ENCODE measurements at regions not wholly inside any gene's neighbourhood (a gene's known extent, or its start where the extent isn't known, plus 50 kb on each side); places are given as distances from the start of the nearest gene placed in this dataset.
A peak's percentile ranks its signal among the peaks of the same experiment; 100 is the strongest.
"Not testable (repeated sequence)": the region's sequence is repeated elsewhere in the genome, so short reads cannot be mapped to it uniquely, and the experiment has no call there.

GRCh38 chr1:234769986-234770795 lies 160.2 kb upstream of the IRF2BP2 start:
- peak in 1 of 2 experiments; percentile 69 for DNase-seq

DNA sequence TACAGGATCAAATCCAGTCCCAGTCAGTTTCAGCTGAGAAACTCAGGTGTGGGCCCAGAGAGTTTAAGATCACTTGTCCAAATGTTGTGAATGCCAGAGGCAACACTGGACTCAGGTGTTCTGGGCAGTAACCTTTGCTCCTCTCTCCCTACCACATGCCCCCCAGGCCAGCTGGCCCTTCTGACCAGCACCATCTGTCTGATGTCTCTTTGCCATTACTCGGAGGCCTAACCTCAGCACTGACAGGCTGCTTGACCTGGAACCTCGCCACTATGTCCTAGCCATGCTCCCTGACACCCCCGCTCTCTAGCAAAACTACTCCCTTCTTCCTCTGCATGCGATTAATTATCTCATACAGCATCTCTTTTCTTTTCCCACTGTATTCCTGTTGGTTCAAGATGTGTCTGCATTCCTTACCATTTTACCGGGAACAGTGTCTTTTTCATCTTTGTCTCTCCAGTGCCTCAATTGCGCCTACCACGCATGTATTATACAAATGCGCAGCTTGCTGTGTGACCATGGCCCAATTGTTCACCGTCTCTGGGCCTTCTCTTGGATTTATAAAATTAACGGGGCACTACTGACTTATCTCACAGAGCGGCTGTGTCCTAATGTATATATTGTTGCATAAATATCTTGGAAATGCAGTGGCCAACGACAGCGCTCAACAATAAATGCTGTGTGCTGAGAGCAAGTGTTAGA lies 159.5 kb upstream of the IRF2BP2 start:
- no peak for DNase-seq

DNA sequence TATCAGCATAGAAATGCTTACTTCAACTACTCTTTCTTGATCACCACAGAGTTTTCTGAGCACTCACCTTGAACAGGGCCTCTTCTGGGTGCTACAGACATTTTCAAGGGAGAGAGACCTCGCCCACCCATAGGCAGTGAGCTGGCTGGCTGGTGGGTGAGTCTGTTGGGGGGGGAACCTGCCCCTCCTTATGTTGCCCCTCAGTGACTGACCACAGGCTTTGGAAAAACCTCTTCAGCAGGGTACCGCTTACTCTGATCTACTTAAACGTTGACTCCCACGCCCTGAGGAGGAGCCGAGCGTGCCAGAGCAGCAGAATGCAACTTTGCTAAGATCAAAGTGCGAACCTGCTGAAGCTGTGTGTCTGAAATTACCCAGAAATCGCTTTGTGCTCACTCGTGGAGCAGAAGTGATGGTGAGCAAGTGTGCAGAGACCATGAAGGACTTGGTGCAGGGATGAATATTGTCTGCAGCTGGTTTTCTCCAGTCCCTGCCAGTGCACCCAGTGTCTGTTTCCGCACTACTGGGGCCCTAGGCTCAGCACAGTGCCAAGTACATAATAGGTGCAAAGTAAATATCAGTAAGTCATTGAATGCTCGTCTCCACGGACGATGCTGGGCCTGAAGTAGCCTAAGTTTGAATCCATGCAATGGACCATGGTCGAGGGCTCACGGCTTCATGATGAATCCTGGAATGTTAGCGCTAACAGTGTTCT lies 158.7 kb upstream of the IRF2BP2 start:
- no peak for DNase-seq

DNA sequence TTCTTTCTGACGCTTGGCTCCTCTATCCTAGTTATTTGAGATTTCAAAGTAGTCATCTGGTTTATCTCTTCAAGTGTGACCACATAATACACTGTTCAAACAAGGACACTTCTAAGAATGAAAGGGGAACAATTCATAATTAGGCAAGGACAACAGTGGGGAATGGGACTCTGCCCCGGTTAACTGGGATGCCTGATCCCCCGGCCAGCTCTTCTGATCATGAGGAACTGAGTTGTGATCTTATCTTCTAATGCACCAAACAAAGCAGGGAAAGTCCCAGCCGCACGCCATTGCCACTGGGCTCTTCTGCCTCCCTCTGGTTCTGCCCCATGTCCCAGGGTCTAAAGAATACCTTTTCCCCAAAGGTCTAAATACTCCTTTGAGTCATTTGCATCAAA lies 158.2 kb upstream of the IRF2BP2 start:
- DNase-seq: no peak

- DNase-seq: no peak
Measured at GRCh38 chr1:234765672-234766071, 155.7 kb upstream of the IRF2BP2 start.

GRCh38 chr1:234765181-234765580 lies 155.2 kb upstream of the IRF2BP2 start:
- no peak for DNase-seq

GRCh38 chr1:234763910-234764309 lies 153.9 kb upstream of the IRF2BP2 start:
- DNase-seq: no peak

DNA sequence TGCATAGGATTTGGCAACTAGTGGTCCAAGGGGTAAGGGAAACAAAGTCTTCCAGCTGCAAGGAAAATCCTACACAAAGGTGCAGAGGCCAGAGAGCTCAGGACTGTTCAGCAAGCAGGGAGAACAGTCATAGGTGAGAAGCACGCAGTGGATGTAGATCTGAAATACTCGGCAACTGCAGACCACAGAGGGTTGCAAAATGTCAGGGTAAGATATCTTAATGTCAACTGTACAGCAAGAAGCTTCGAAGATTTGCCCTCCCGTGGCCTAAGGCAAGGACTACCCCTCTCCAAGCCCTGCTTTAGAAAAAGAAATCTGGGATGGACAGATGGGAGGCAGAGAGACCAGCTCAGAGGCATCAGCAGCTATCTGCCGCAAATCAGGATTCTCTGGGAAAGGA lies 153.4 kb upstream of the IRF2BP2 start:
- no peak for DNase-seq

DNA sequence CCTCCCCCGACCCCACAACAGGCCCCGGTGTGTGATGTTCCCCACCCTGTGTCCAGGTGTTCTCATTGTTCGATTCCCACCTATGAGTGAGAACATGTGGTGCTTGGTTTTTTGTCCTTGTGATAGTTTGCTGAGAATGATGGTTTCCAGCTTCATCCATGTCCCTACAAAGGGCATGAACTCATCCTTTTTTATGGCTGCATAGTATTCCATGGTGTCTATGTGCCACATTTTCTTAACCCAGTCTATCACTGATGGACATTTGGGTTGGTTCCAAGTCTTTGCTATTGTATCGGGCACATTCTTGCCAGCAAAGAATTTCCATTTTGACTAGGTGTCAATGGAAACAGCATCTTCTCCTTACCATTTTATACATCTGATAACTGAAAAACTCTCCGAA lies 152.1 kb upstream of the IRF2BP2 start:
- not testable (repeated sequence) for DNase-seq

DNA sequence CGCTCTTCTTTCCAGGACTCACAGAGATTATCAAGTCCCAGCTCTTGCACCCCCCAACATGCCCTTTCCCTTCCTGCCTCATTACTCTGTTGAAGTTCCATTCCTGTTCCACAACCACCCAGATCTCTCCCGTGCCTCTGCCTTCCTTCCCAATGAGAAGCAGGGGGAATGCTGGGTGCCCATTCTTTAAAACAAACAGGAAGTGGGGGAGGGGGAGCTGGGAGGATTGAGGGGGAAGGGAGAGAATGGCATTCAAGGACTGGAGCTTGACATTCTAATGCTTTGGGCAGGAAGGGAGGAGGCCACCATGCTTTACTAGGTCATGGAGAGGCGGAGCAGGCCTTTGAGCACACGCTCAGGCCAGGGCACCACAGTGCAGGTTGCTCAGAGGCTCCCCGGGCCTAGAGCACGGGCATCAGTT lies 150.3 kb upstream of the IRF2BP2 start:
- no peak for DNase-seq

DNA sequence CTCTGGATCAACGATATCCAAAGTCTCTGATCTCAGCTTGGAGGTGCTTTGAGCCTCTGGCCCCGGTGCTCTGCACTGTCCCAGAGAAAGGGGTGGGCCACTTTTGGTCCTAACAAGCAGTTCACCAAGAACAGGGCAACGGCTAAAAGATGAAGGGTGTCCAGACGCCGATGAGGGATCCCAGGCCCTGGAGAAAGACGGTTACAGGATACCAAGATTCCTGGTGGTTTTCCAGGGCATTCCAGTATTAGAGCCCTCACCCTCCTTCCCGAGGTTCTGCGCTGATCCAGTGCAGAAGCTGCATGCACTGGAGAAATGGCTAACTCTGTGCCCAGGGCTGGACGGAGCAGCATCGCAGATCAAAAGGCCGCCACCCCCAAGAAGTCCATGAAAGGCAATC lies 149.9 kb upstream of the IRF2BP2 start:
- no peak for DNase-seq

DNA sequence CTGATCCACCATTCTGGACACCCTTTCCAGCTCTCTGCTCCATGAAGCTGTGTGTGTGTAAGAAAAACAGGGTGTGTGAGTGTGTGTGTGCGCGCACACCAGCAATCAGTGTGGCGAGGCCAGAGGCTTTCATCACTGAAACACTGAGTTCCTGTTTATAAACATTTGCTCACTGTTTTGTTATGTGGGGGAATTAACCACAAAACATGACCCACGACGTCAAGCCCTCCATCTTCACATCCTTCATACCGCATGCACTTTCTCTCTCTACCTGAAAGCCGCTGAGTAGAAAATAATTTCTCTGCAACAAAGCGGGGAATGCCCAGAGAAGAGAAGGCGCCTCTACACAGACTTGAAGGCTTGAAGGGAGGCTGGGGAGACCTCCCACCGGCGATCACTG lies 148.9 kb upstream of the IRF2BP2 start:
- no peak for DNase-seq

- DNase-seq: no peak
Measured at GRCh38 chr1:234756857-234757256, 146.9 kb upstream of the IRF2BP2 start.

DNA sequence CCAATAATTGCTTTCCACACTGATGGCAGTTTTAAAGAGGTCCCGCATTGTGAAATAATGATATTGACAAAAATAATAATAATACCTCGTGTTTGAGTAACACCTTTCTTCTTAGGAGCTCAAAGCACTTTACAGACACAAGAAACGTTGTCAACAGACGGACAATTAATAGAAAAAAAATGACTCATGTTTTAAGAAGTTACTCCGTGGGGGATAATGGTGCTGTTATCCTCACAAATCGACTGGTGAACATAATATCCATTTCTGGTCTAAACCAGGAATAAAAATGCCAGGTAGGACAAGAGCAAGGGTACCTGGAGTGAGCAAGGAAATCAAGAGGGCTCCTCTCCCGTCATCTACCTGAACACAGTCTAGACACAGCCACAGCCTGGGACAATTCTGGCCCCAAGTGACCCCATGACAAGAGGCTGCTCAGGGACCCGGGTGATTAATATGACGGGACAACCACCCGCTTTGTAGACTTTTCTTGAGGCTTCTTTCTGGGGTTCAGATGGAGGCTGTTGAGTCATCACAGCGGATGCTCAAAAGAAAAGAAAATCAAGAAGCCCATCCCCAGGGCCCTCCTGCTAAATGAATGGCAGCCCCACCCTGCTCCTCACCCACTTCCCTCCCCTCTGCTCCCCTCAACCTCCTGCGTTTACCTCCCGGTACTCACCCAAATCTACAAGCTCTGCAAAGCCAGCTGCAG lies 146.2 kb upstream of the IRF2BP2 start:
- DNase-seq: no peak

DNA sequence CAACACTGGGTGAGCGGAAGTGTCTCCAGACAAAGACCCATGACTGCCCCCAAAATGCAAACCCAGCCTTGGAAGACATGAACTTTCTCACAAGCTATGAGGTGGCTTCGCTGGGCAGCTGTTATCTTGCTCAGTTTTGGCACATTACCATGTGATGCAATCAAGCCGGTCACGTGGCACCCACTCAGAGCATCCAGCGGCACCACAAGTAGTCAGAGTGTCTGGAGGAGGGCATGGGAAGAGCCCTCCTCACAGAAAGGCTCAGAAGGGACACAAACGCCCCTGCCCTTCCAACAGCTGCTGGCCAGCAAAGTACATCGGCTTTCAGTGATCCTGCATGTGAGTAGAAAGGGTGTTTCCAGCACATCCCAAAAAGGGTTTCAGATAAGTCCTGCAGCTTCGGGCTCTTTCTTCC lies 145.5 kb upstream of the IRF2BP2 start:
- no peak for DNase-seq

GRCh38 chr1:234753979-234754378 lies 144.0 kb upstream of the IRF2BP2 start:
- no peak for DNase-seq

DNA sequence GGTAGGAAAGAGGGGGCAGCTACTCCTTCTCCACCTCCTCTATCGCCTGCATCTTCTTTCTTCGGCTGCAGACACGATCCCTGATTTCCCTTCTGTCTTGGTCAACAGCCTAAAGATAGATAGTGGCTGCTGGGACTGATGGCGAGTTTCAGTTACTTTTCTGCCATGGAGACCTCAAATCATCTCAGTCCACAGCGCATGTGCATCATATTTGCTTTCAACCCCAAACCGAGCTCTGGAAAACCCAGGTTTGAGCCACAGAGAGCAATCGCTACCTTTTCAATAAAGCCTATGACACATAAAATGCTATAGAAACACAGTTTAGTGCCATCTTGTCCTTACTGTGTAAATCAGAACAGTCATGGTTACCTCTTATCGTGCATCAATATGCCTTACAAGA lies 142.9 kb upstream of the IRF2BP2 start:
- no peak for DNase-seq

DNA sequence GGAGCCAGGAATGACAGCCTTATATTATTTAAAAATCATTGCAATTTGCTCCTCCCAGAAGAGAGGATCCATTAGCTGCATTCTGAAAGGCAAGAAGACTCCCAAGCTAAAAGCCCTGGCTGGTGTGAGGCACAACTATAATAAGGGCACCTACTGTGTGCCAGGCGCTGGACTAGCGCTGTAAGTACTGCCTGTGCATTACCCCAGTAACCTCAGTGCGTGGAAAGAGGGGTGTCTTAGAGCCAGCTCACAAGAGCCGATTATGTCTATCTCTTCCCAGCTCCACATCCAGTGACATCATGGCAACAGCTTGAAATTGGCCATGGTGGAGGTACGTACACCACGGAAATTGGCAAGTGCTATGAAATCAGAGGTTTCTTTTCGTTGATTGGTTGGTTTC lies 141.7 kb upstream of the IRF2BP2 start:
- DNase-seq: no peak

DNA sequence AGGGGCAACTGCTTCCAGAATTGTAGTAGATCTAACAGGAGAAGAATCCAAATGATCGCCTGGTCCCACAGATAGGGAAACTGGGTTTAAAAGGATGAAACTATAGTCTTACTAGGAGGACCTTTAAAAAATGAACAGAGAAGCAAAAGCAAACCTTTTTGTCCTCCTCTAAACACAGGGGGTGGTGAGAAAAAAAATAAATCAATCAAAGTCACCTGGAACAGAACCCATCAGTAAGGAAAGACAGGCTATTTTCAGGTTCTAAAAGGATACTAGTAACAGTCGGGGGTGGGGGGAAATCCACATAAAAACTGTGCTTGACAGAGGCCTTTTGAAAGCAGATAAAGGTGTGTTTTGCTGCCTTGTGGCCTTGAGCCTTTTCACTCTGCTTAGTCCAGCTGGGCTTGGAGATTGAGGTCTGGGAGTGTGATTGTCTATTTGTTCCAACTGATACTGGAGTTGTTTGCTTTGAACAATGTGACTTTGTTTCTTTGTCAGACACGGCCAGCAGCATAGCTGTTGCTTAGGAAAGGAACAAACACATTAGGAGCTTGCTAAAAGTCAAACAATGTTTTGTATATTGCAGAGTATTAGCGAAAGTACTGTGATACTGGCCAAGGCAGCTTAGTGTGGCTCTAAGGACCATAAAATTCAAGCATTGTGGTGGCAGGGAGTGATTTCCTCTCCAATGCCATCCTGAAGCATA lies 141.1 kb upstream of the IRF2BP2 start:
- peak; percentile 70 to 90 for DNase-seq

- no peak for DNase-seq
Measured at GRCh38 chr1:234748713-234749112, 138.7 kb upstream of the IRF2BP2 start.

- no peak for DNase-seq
Measured at GRCh38 chr1:234748066-234748465, 138.1 kb upstream of the IRF2BP2 start.

DNA sequence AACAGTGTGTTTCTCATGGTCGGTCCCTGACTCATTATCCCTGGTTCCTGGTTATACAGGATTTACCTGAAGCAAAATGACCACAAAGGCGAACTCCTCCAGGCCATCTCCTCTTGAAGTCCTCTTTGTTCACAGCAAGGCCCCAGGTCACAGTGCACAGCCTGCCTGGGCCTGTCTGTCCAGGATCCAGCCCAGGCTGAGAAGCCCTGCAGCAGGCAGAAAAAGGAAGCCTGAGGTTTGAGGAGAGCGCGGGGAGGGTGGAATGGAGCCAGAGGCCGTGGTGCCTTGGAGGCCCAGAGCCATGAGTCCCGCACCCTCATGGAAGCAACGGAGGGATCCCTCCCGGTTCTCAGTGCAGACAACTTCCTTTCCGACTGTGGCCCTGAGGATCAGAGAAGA lies 136.8 kb upstream of the IRF2BP2 start:
- DNase-seq: no peak
